B cell (primary cell): ENCODE measurements at regions not wholly inside any gene's neighbourhood (a gene's known extent, or its start where the extent isn't known, plus 50 kb on each side); places are given as distances from the start of the nearest gene placed in this dataset.
A peak's percentile ranks its signal among the peaks of the same experiment; 100 is the strongest.

Experiments
- ATAC-seq: fragments of 200-7000 bp; cut with Tn5 transposase; one replicate; pipeline ENCODE4 v1.10.0; 2021; ENCODE audit warnings: low read depth, mild to moderate bottlenecking, moderate number of reproducible peaks, moderate library complexity
- CTCF ChIA-PET: fragments of 350-600 bp; sonication (Branson Sonifier 250); formaldehyde crosslinking; loops from one replicate; lab custom pipeline; 2021; ENCODE audit warnings: antibody characterized with exemption, inconsistent platforms; lab: Charles Lee
- POLR2A ChIA-PET: fragments of 350-600 bp; sonication (Branson Sonifier 250); formaldehyde crosslinking; loops from one replicate; lab custom pipeline; 2021; ENCODE audit warnings: antibody characterized with exemption; lab: Charles Lee
- DNase-seq: peaks from one replicate; pipeline ENCODE4 v3.0.0; 2013
- H2AFZ ChIP-seq: 2 replicates; pipeline ENCODE4 v1.6.1; 2012; ENCODE audit warnings: mild to moderate bottlenecking, low read depth, low read length; ENCODE audit not compliant: insufficient read depth, poor library complexity, severe bottlenecking
- H3K27ac ChIP-seq, 2 donors: 1 replicate in 1 of 2; 2 replicates in 1 of 2; pipeline ENCODE4 v1.5.1; 2012 to 2013; ENCODE audit warnings: low read length in 2 of 2, mild to moderate bottlenecking in 2 of 2, moderate library complexity in 1 of 2
- H3K27me3 ChIP-seq, 4 experiments: fragments of 200-600 bp in 1 of 4; sonication (generic) in 1 of 4; replicated peaks in 1 of 4; 1 replicate in 2 of 4; 2 replicates in 2 of 4; pipeline versions ENCODE4 v1.6.1 to v1.7.0; 2013 to 2016; ENCODE audit warnings: low read length in 3 of 4, mild to moderate bottlenecking in 2 of 4, mixed read lengths in 1 of 4, moderate library complexity in 1 of 4; ENCODE audit not compliant: insufficient read depth in 4 of 4, control insufficient read depth in 3 of 4; ENCODE audit errors: control extremely low read depth in 1 of 4
- H3K36me3 ChIP-seq, 2 experiments: replicated peaks in 1 of 2; 1 replicate in 1 of 2; 2 replicates in 1 of 2; pipeline versions ENCODE4 v1.6.1 to v1.7.1; 2013; ENCODE audit warnings: low read length in 1 of 2; ENCODE audit not compliant: insufficient read depth in 2 of 2, control insufficient read depth in 1 of 2; ENCODE audit errors: control extremely low read depth in 1 of 2, extremely low read depth in 1 of 2
- H3K4me1 ChIP-seq, 2 donors: fragments of 200-600 bp in 1 of 2; sonication (generic) in 1 of 2; 1 replicate in 1 of 2; 2 replicates in 1 of 2; pipeline versions ENCODE4 v1.5.1 to v1.6.1; 2013 to 2017; ENCODE audit warnings: low read length in 2 of 2; ENCODE audit not compliant: control insufficient read depth in 2 of 2, insufficient read depth in 2 of 2
- H3K4me2 ChIP-seq: replicated peaks from 2 replicates; pipeline ENCODE3; 2012; ENCODE audit warnings: mild to moderate bottlenecking, low read depth, low read length; ENCODE audit not compliant: poor library complexity, severe bottlenecking
- H3K4me3 ChIP-seq, 5 experiments: fragments of 200-600 bp in 1 of 5; sonication (generic) in 1 of 5; 1 replicate in 3 of 5; 2 replicates in 2 of 5; pipeline versions ENCODE4 v1.5.1 to v1.7.0; 2011 to 2016; ENCODE audit warnings: low read length in 4 of 5, mild to moderate bottlenecking in 4 of 5, low read depth in 2 of 5, control low read depth in 1 of 5, moderate library complexity in 1 of 5; ENCODE audit not compliant: insufficient read depth in 1 of 5; ENCODE audit errors: control extremely low read depth in 1 of 5, extremely low read depth in 1 of 5
- H3K79me2 ChIP-seq: fragments of 200-600 bp; sonication (generic); one replicate; pipeline ENCODE4 v1.6.0; 2016; ENCODE audit warnings: low read length; ENCODE audit not compliant: control insufficient read depth, insufficient read depth
- H3K9ac ChIP-seq: fragments of 200-600 bp; sonication (generic); 2 replicates; pipeline ENCODE4 v1.6.1; 2017; ENCODE audit warnings: mild to moderate bottlenecking, low read length, moderate library complexity
- H3K9me3 ChIP-seq, 3 donors: one replicate each; pipeline versions ENCODE4 v1.6.1 to v1.7.1; 2013; ENCODE audit warnings: low read length in 2 of 3; ENCODE audit not compliant: control insufficient read depth in 2 of 3, insufficient read depth in 1 of 3; ENCODE audit errors: control extremely low read depth in 1 of 3
- H4K20me1 ChIP-seq: 2 replicates; pipeline ENCODE4 v1.6.0; 2012; ENCODE audit warnings: mild to moderate bottlenecking, low read length; ENCODE audit not compliant: insufficient read depth, control insufficient read depth, poor library complexity, severe bottlenecking
- H3K27ac Mint-ChIP-seq: one replicate; pipeline ENCODE4 v1.8.0; 2021; ENCODE audit warnings: mixed read lengths
- H3K27me3 Mint-ChIP-seq: one replicate; pipeline ENCODE4 v1.8.0; 2021; ENCODE audit warnings: mixed read lengths
- H3K4me1 Mint-ChIP-seq: one replicate; pipeline ENCODE4 v1.8.0; 2021; ENCODE audit warnings: mixed read lengths
- H3K4me3 Mint-ChIP-seq: one replicate; pipeline ENCODE4 v1.8.0; 2021; ENCODE audit warnings: mixed read lengths
- H3K9me3 Mint-ChIP-seq: one replicate; pipeline ENCODE4 v1.8.0; 2022; ENCODE audit warnings: mixed read lengths; ENCODE audit not compliant: insufficient read depth
- EZH2 ChIP-seq: IDR thresholded peaks from 2 replicates; pipeline ENCODE4 v1.6.1; 2012; ENCODE audit warnings: borderline replicate concordance, low read depth, mild to moderate bottlenecking, moderate library complexity, low read length; ENCODE audit not compliant: insufficient read depth, poor library complexity, severe bottlenecking
- WGBS: methylation state at CpG from one replicate; pipeline ENCODE4 v1.1.5; 2013; ENCODE audit warnings: missing lambda C conversion rate; ENCODE audit not compliant: insufficient coverage; 5-methylcytosine and 5-hydroxymethylcytosine counted together
- intact Hi-C: fragments of 100-400 bp; cut with micrococcal nuclease; formaldehyde crosslinking; loops from one replicate; pipeline ENCODE4 v1.10.0; 2022
- TF ChIP-seq, protein P1 (sequence below): fragments of 200-600 bp; IDR thresholded peaks from one replicate; pipeline ENCODE4 v1.8.0; 2022; ENCODE audit warnings: antibody characterized with exemption, mild to moderate bottlenecking

DNA sequence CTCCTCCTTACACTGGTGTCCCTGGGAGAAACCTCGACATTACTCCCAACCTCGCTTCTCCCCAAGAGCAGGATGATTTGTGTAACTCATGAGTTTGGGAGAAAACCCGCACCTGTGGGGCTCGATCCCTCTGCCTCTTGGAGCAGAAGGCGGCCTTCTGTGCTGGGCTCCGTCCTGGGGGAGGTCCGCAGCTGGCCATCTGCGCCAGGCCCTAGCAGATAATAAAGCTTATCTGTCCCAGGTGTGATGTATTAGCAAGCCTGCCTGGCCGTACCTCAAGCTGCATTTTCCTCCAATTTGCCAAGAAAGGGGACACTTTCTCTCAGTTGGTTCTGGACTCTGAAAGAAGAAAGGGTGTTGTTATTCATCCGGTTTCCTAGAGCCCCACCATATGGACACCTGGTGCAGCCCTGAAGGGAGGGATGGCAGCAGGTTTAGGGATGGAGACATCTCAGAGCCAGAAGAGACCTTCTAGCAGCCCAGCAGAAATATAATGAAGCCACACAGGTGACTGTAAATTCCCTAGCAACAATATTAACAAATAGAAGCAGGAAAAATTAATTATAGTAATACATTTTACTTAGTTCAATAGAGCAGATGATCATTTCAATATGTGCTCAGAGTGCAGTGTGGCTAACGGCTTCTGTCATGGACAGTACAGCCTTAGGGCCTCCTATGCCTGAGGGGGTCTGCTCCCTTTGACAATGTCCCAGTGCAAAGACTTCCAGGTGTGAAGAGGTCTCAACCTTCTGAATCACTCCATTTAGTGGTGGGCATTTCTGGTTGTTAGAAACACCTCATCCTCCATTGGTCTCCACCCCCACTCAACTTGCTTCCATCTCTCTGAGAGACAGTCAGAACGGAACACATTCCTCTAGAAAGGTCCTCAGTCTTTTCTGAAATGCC, 94.8 kb downstream of the CPN2 start:
- Histone ChIP-seq H3K4me2 (peak overlapping the region; percentile 88), H3K79me2 (no peaks in the 10 kb centered on the region), H2AFZ (peak overlapping the region; percentile 73), H3K4me1 (peaks cover 10 to 13% of the 10 kb centered on the region in 2 donors), H3K36me3 (no peaks in the 10 kb centered on the region), H3K9ac (no peak overlapping the region), H3K9me3 (peaks cover 1 to 3% (median 3%) of the 10 kb centered on the region in 3 donors), H3K27ac (no peak overlapping the region), H3K27me3 (peaks cover 0 to 10% (median 4%) of the 10 kb centered on the region in 4 experiments), H3K4me3 (no peak overlapping the region), H4K20me1 (no peaks in the 10 kb centered on the region)
- DNase-seq (no peak), ATAC-seq (no peak)
- intact Hi-C loops: no loop called here
- POLR2A ChIA-PET: interaction anchor here (0.6 kb wide), 1 partner anchor 49 kb away, joined by 3 read pairs; no protein-coding TSS in a partner anchor
- Mint-ChIP-seq H3K27me3 (peaks cover under 1% of the 10 kb centered on the region), H3K27ac (no peak overlapping the region), H3K4me1 (peaks cover 17% of the 10 kb centered on the region), H3K4me3 (peak overlapping the region; percentile 87), H3K9me3 (no peaks in the 10 kb centered on the region)
- no peak for TF ChIP-seq EZH2
- TF ChIP-seq, protein P1, sequence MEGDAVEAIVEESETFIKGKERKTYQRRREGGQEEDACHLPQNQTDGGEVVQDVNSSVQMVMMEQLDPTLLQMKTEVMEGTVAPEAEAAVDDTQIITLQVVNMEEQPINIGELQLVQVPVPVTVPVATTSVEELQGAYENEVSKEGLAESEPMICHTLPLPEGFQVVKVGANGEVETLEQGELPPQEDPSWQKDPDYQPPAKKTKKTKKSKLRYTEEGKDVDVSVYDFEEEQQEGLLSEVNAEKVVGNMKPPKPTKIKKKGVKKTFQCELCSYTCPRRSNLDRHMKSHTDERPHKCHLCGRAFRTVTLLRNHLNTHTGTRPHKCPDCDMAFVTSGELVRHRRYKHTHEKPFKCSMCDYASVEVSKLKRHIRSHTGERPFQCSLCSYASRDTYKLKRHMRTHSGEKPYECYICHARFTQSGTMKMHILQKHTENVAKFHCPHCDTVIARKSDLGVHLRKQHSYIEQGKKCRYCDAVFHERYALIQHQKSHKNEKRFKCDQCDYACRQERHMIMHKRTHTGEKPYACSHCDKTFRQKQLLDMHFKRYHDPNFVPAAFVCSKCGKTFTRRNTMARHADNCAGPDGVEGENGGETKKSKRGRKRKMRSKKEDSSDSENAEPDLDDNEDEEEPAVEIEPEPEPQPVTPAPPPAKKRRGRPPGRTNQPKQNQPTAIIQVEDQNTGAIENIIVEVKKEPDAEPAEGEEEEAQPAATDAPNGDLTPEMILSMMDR: no peak
- CTCF ChIA-PET: interaction anchor here (1.0 to 1.7 kb wide), 2 partner anchors 58 to 60 kb away, joined by 3 to 9 read pairs; no protein-coding TSS in a partner anchor
- WGBS: 92% methylated on average over 9 of the region's 12 CpGs

GRCh38 chr3:194257151-194257621, 93.9 kb downstream of the CPN2 start:
- ATAC-seq: no peak
- intact Hi-C loops: no loop called here
- H2AFZ ChIP-seq: no peak overlapping the region

More at GRCh38 chr3:194257151-194257621, 93.9 kb downstream of the CPN2 start:
- ChIA-PET CTCF (interaction anchor here (1.7 kb wide), 1 partner anchor 59 kb away, joined by 9 read pairs; no protein-coding TSS in a partner anchor), POLR2A (no interaction called here)
- Histone ChIP-seq H3K9ac (no peak overlapping the region), H3K4me1 (peaks cover 10 to 13% of the 10 kb centered on the region in 2 donors), H3K36me3 (no peaks in the 10 kb centered on the region), H3K79me2 (no peaks in the 10 kb centered on the region), H3K4me2 (no peak overlapping the region), H4K20me1 (no peaks in the 10 kb centered on the region), H3K27me3 (peaks cover 0 to 4% (median 0%) of the 10 kb centered on the region in 4 experiments), H3K27ac (no peak overlapping the region), H3K4me3 (no peak overlapping the region), H3K9me3 (peaks cover 1 to 3% (median 3%) of the 10 kb centered on the region in 3 donors)
- Mint-ChIP-seq H3K9me3 (no peaks in the 10 kb centered on the region), H3K4me3 (no peak overlapping the region), H3K27me3 (no peaks in the 10 kb centered on the region), H3K27ac (no peak overlapping the region), H3K4me1 (peaks cover 17% of the 10 kb centered on the region)
- WGBS: 97% methylated on average over 4 of the region's 8 CpGs
- no peak for DNase-seq
- TF ChIP-seq, protein P1: no peak
- no peak for TF ChIP-seq EZH2
